ENCODE measurements at regions not wholly inside any gene's neighbourhood (a gene's known extent, or its start where the extent isn't known, plus 50 kb on each side); places are given as distances from the start of the nearest gene placed in this dataset.

GRCh38 chr1:34518146-34518699 lies 236.6 kb upstream of the GJB5 start:
- DNase-seq: no peak

GRCh38 chr1:34520111-34520510 lies 234.7 kb upstream of the GJB5 start:
- no peak for DNase-seq

- DNase-seq: no peak
These were observed 230.1 kb upstream of the GJB5 start for GRCh38 chr1:34524783-34525182.

GRCh38 chr1:34529935-34530859 lies 224.7 kb upstream of the GJB5 start:
- DNase-seq: no peak

- DNase-seq: no peak
These were observed 222.7 kb upstream of the GJB5 start for GRCh38 chr1:34532113-34532512.

- no peak for DNase-seq
These were observed 216.4 kb upstream of the GJB5 start for GRCh38 chr1:34538481-34538880.

GRCh38 chr1:34547046-34547674 lies 207.7 kb upstream of the GJB5 start:
- DNase-seq: no peak

GRCh38 chr1:34549199-34549598 lies 205.6 kb upstream of the GJB5 start:
- DNase-seq: no peak

GRCh38 chr1:34578306-34578705 lies 176.5 kb upstream of the GJB5 start:
- no peak for DNase-seq

- no peak for DNase-seq
These were observed 172.5 kb upstream of the GJB5 start for GRCh38 chr1:34582356-34582755.

- no peak for DNase-seq
These were observed 167.1 kb upstream of the GJB5 start for GRCh38 chr1:34587761-34588160.

- DNase-seq: peak; percentile 100
These were observed 164.6 kb upstream of the GJB5 start for GRCh38 chr1:34590211-34590623.

- no peak for DNase-seq
These were observed 162.9 kb upstream of the GJB5 start for GRCh38 chr1:34591751-34592629.

GRCh38 chr1:34597877-34598514 lies 156.9 kb upstream of the GJB5 start:
- peak; percentile 67 for DNase-seq

GRCh38 chr1:34602907-34603306 lies 151.9 kb upstream of the GJB5 start:
- no peak for DNase-seq

GRCh38 chr1:34603594-34603993 lies 151.3 kb upstream of the GJB5 start:
- no peak for DNase-seq

- no peak for DNase-seq
These were observed 148.3 kb upstream of the GJB5 start for GRCh38 chr1:34606504-34606903.

- DNase-seq: no peak
These were observed 144.8 kb upstream of the GJB5 start for GRCh38 chr1:34610063-34610462.

GRCh38 chr1:34611571-34611970 lies 143.3 kb upstream of the GJB5 start:
- DNase-seq: no peak

GRCh38 chr1:34612091-34612827 lies 142.6 kb upstream of the GJB5 start:
- no peak for DNase-seq

GRCh38 chr1:34617321-34618118 lies 137.3 kb upstream of the GJB5 start:
- DNase-seq: no peak

Measured in DMS79 (cell line).